ENCODE measurements at regions not wholly inside any gene's neighbourhood (a gene's known extent, or its start where the extent isn't known, plus 50 kb on each side); places are given as distances from the start of the nearest gene placed in this dataset.

GRCh38 chr10:64502936-64503335, 981.7 kb downstream of the REEP3 start:
- DNase-seq (ENCODE audit: low spot score), result no peak
- H3K4me1 Mint-ChIP-seq (ENCODE audit: low read depth in 2 of 2), result no peaks in the 10 kb centered on the region
- no peak for ATAC-seq
- H3K36me3 Mint-ChIP-seq, result no peaks in the 10 kb centered on the region
- peaks cover 15% of the 10 kb centered on the region for H3K9me3 Mint-ChIP-seq
- H3K27ac Mint-ChIP-seq, result no peak overlapping the region
- no peak overlapping the region for H3K4me3 Mint-ChIP-seq
- H3K27me3 Mint-ChIP-seq, result no peaks in the 10 kb centered on the region

GRCh38 chr10:64503429-64503828, 982.2 kb downstream of the REEP3 start:
- H3K27ac Mint-ChIP-seq, result no peak overlapping the region
- no peaks in the 10 kb centered on the region for H3K27me3 Mint-ChIP-seq
- no peaks in the 10 kb centered on the region for H3K4me1 Mint-ChIP-seq (ENCODE audit: low read depth in 2 of 2)
- ATAC-seq, result no peak
- H3K36me3 Mint-ChIP-seq, result no peaks in the 10 kb centered on the region
- H3K4me3 Mint-ChIP-seq, result no peak overlapping the region
- DNase-seq (ENCODE audit: low spot score), result no peak
- peaks cover 12% of the 10 kb centered on the region for H3K9me3 Mint-ChIP-seq

- Mint-ChIP-seq H3K4me3 (no peak overlapping the region), H3K36me3 (no peaks in the 10 kb centered on the region), H3K27ac (no peak overlapping the region), H3K4me1 (ENCODE audit: low read depth in 2 of 2) (no peaks in the 10 kb centered on the region), H3K27me3 (no peaks in the 10 kb centered on the region), H3K9me3 (peaks cover 6% of the 10 kb centered on the region)
- no peak for DNase-seq (ENCODE audit: low spot score)
- ATAC-seq, result no peak
Observed at GRCh38 chr10:64505501-64505900, 984.3 kb downstream of the REEP3 start.

GRCh38 chr10:64506963-64507362, 985.8 kb downstream of the REEP3 start:
- no peak for ATAC-seq
- Mint-ChIP-seq H3K9me3 (peaks cover 4% of the 10 kb centered on the region), H3K36me3 (no peaks in the 10 kb centered on the region), H3K27me3 (no peaks in the 10 kb centered on the region), H3K27ac (no peak overlapping the region), H3K4me3 (no peak overlapping the region), H3K4me1 (ENCODE audit: low read depth in 2 of 2) (no peaks in the 10 kb centered on the region)
- no peak for DNase-seq (ENCODE audit: low spot score)

- Mint-ChIP-seq H3K27me3 (no peaks in the 10 kb centered on the region), H3K27ac (no peak overlapping the region), H3K4me1 (ENCODE audit: low read depth in 2 of 2) (no peaks in the 10 kb centered on the region), H3K9me3 (peaks cover 2% of the 10 kb centered on the region), H3K36me3 (no peaks in the 10 kb centered on the region), H3K4me3 (no peak overlapping the region)
- no peak for DNase-seq (ENCODE audit: low spot score)
- ATAC-seq, result no peak
Observed at GRCh38 chr10:64507651-64508028, 986.4 kb downstream of the REEP3 start.

GRCh38 chr10:64508029-64508661, 986.9 kb downstream of the REEP3 start:
- ATAC-seq, result no peak
- Mint-ChIP-seq H3K27ac (no peak overlapping the region), H3K9me3 (peaks cover 2% of the 10 kb centered on the region), H3K4me3 (no peak overlapping the region), H3K27me3 (no peaks in the 10 kb centered on the region), H3K36me3 (no peaks in the 10 kb centered on the region), H3K4me1 (ENCODE audit: low read depth in 2 of 2) (no peaks in the 10 kb centered on the region)
- DNase-seq (ENCODE audit: low spot score), result no peak

GRCh38 chr10:64515970-64516699, 994.9 kb downstream of the REEP3 start:
- H3K4me1 Mint-ChIP-seq (ENCODE audit: low read depth in 2 of 2), result no peaks in the 10 kb centered on the region
- H3K27me3 Mint-ChIP-seq, result no peaks in the 10 kb centered on the region
- H3K9me3 Mint-ChIP-seq, result peaks cover 3% of the 10 kb centered on the region
- H3K4me3 Mint-ChIP-seq, result no peak overlapping the region
- ATAC-seq (no peak), DNase-seq (ENCODE audit: low spot score) (no peak)
- no peak overlapping the region for H3K27ac Mint-ChIP-seq
- no peaks in the 10 kb centered on the region for H3K36me3 Mint-ChIP-seq

- H3K27ac Mint-ChIP-seq, result no peak overlapping the region
- H3K9me3 Mint-ChIP-seq, result peaks cover 3% of the 10 kb centered on the region
Observed at GRCh38 chr10:64518456-64518855, 997.3 kb downstream of the REEP3 start.

GRCh38 chr10:64519427-64519826, 998.2 kb downstream of the REEP3 start:
- Mint-ChIP-seq H3K4me1 (ENCODE audit: low read depth in 2 of 2) (no peaks in the 10 kb centered on the region), H3K27ac (no peak overlapping the region), H3K9me3 (peaks cover 3% of the 10 kb centered on the region), H3K27me3 (no peaks in the 10 kb centered on the region), H3K4me3 (no peak overlapping the region), H3K36me3 (no peaks in the 10 kb centered on the region)
- ATAC-seq, result no peak
- DNase-seq (ENCODE audit: low spot score), result no peak

More at GRCh38 chr10:64518456-64518855, 997.3 kb downstream of the REEP3 start:
- no peak for DNase-seq (ENCODE audit: low spot score)
- Mint-ChIP-seq H3K27me3 (no peaks in the 10 kb centered on the region), H3K4me1 (ENCODE audit: low read depth in 2 of 2) (no peaks in the 10 kb centered on the region), H3K36me3 (no peaks in the 10 kb centered on the region), H3K4me3 (no peak overlapping the region)
- ATAC-seq, result no peak

GRCh38 chr10:64519831-64520230, 998.6 kb downstream of the REEP3 start:
- H3K27ac Mint-ChIP-seq, result no peak overlapping the region
- DNase-seq (ENCODE audit: low spot score) (no peak), ATAC-seq (no peak)
- H3K27me3 Mint-ChIP-seq, result no peaks in the 10 kb centered on the region
- H3K4me3 Mint-ChIP-seq, result no peak overlapping the region
- H3K4me1 Mint-ChIP-seq (ENCODE audit: low read depth in 2 of 2), result no peaks in the 10 kb centered on the region
- H3K36me3 Mint-ChIP-seq, result no peaks in the 10 kb centered on the region
- H3K9me3 Mint-ChIP-seq, result peaks cover 3% of the 10 kb centered on the region

- no peaks in the 10 kb centered on the region for H3K4me1 Mint-ChIP-seq (ENCODE audit: low read depth in 2 of 2)
- no peak overlapping the region for H3K27ac Mint-ChIP-seq
- no peaks in the 10 kb centered on the region for H3K36me3 Mint-ChIP-seq
- ATAC-seq, result no peak
- DNase-seq (ENCODE audit: low spot score), result no peak
- peaks cover 3% of the 10 kb centered on the region for H3K9me3 Mint-ChIP-seq
- no peaks in the 10 kb centered on the region for H3K27me3 Mint-ChIP-seq
- no peak overlapping the region for H3K4me3 Mint-ChIP-seq
Observed at GRCh38 chr10:64523065-64523759, 1002.0 kb downstream of the REEP3 start.

- Mint-ChIP-seq H3K27me3 (no peaks in the 10 kb centered on the region), H3K27ac (no peak overlapping the region), H3K9me3 (peaks cover 6% of the 10 kb centered on the region), H3K36me3 (no peaks in the 10 kb centered on the region), H3K4me1 (ENCODE audit: low read depth in 2 of 2) (no peaks in the 10 kb centered on the region), H3K4me3 (no peak overlapping the region)
- no peak for ATAC-seq
- no peak for DNase-seq (ENCODE audit: low spot score)
Observed at GRCh38 chr10:64528294-64529002, 1007.2 kb downstream of the REEP3 start.

GRCh38 chr10:64529003-64529350, 1007.8 kb downstream of the REEP3 start:
- Mint-ChIP-seq H3K9me3 (peaks cover 6% of the 10 kb centered on the region), H3K27ac (no peak overlapping the region), H3K27me3 (no peaks in the 10 kb centered on the region), H3K36me3 (no peaks in the 10 kb centered on the region), H3K4me3 (no peak overlapping the region), H3K4me1 (ENCODE audit: low read depth in 2 of 2) (no peaks in the 10 kb centered on the region)
- ATAC-seq, result no peak
- no peak for DNase-seq (ENCODE audit: low spot score)

- Mint-ChIP-seq H3K4me1 (ENCODE audit: low read depth in 2 of 2) (no peaks in the 10 kb centered on the region), H3K9me3 (peaks cover 9% of the 10 kb centered on the region), H3K27me3 (no peaks in the 10 kb centered on the region), H3K36me3 (no peaks in the 10 kb centered on the region), H3K4me3 (no peak overlapping the region), H3K27ac (no peak overlapping the region)
- no peak for DNase-seq (ENCODE audit: low spot score)
- no peak for ATAC-seq
Observed at GRCh38 chr10:64534616-64535015, 1013.4 kb downstream of the REEP3 start.

All from natural killer cell treated with Interleukin-12 subunit alpha and Interleukin-12 subunit beta and Interleukin-15 and Interleukin-18, amount 100 ng/mL, for 72 hours (primary cell).